ENCODE measurements at regions not wholly inside any gene's neighbourhood (a gene's known extent, or its start where the extent isn't known, plus 50 kb on each side); places are given as distances from the start of the nearest gene placed in this dataset.
A peak's percentile ranks its signal among the peaks of the same experiment; 100 is the strongest.

GRCh38 chr1:201625226-201625761 lies 86.4 kb downstream of the NAV1 start:
- Mint-ChIP-seq H3K27ac (ENCODE audit: unreplicated experiment) (no peak overlapping the region), H3K9me3 (ENCODE audit: unreplicated experiment) (no peaks in the 10 kb centered on the region), H3K4me3 (ENCODE audit: unreplicated experiment) (no peak overlapping the region), H3K36me3 (ENCODE audit: unreplicated experiment) (no peaks in the 10 kb centered on the region), H3K4me1 (ENCODE audit: low read depth, unreplicated experiment) (peaks cover 10% of the 10 kb centered on the region), H3K27me3 (ENCODE audit: unreplicated experiment) (peaks cover 5% of the 10 kb centered on the region)
- no peak for DNase-seq
- TF ChIP-seq CTCF (IDR thresholded peaks at IDR 0.05; ENCODE audit: partially characterized antibody, unreplicated experiment): no peak

GRCh38 chr1:201625851-201626251 lies 86.9 kb downstream of the NAV1 start:
- peaks cover 12% of the 10 kb centered on the region for H3K4me1 Mint-ChIP-seq (ENCODE audit: low read depth, unreplicated experiment)
- H3K27me3 Mint-ChIP-seq (ENCODE audit: unreplicated experiment): peaks cover 5% of the 10 kb centered on the region

GRCh38 chr1:201626629-201627275 lies 87.8 kb downstream of the NAV1 start:
- H3K4me3 Mint-ChIP-seq (ENCODE audit: unreplicated experiment): no peak overlapping the region
- TF ChIP-seq CTCF (IDR thresholded peaks at IDR 0.05; ENCODE audit: partially characterized antibody, unreplicated experiment): no peak
- H3K27me3 Mint-ChIP-seq (ENCODE audit: unreplicated experiment): peaks cover 5% of the 10 kb centered on the region
- peaks cover 14% of the 10 kb centered on the region for H3K4me1 Mint-ChIP-seq (ENCODE audit: low read depth, unreplicated experiment)
- no peaks in the 10 kb centered on the region for H3K9me3 Mint-ChIP-seq (ENCODE audit: unreplicated experiment)
- no peak overlapping the region for H3K27ac Mint-ChIP-seq (ENCODE audit: unreplicated experiment)
- no peak for DNase-seq
- H3K36me3 Mint-ChIP-seq (ENCODE audit: unreplicated experiment): no peaks in the 10 kb centered on the region

More at GRCh38 chr1:201625851-201626251, 86.9 kb downstream of the NAV1 start:
- no peak for DNase-seq
- Mint-ChIP-seq H3K27ac (ENCODE audit: unreplicated experiment) (no peak overlapping the region), H3K9me3 (ENCODE audit: unreplicated experiment) (no peaks in the 10 kb centered on the region), H3K4me3 (ENCODE audit: unreplicated experiment) (no peak overlapping the region), H3K36me3 (ENCODE audit: unreplicated experiment) (no peaks in the 10 kb centered on the region)
- no peak for TF ChIP-seq CTCF (IDR thresholded peaks at IDR 0.05; ENCODE audit: partially characterized antibody, unreplicated experiment)

GRCh38 chr1:201628490-201628889 lies 89.6 kb downstream of the NAV1 start:
- peak; percentile 67 for DNase-seq
- H3K4me1 Mint-ChIP-seq (ENCODE audit: low read depth, unreplicated experiment): peaks cover 14% of the 10 kb centered on the region
- no peak for TF ChIP-seq CTCF (IDR thresholded peaks at IDR 0.05; ENCODE audit: partially characterized antibody, unreplicated experiment)
- peak overlapping the region; percentile 71 for H3K27ac Mint-ChIP-seq (ENCODE audit: unreplicated experiment)
- peaks cover 5% of the 10 kb centered on the region for H3K27me3 Mint-ChIP-seq (ENCODE audit: unreplicated experiment)
- H3K4me3 Mint-ChIP-seq (ENCODE audit: unreplicated experiment): no peak overlapping the region
- no peaks in the 10 kb centered on the region for H3K9me3 Mint-ChIP-seq (ENCODE audit: unreplicated experiment)
- no peaks in the 10 kb centered on the region for H3K36me3 Mint-ChIP-seq (ENCODE audit: unreplicated experiment)

- Mint-ChIP-seq H3K27me3 (ENCODE audit: unreplicated experiment) (peaks cover 7% of the 10 kb centered on the region), H3K4me3 (ENCODE audit: unreplicated experiment) (no peak overlapping the region), H3K9me3 (ENCODE audit: unreplicated experiment) (peaks cover 4% of the 10 kb centered on the region), H3K36me3 (ENCODE audit: unreplicated experiment) (no peaks in the 10 kb centered on the region), H3K27ac (ENCODE audit: unreplicated experiment) (no peak overlapping the region), H3K4me1 (ENCODE audit: low read depth, unreplicated experiment) (peaks cover 21% of the 10 kb centered on the region)
- DNase-seq: no peak
- no peak for TF ChIP-seq CTCF (IDR thresholded peaks at IDR 0.05; ENCODE audit: partially characterized antibody, unreplicated experiment)
These were observed 91.7 kb downstream of the NAV1 start for GRCh38 chr1:201630582-201630981.
